ENCODE measurements at regions not wholly inside any gene's neighbourhood (a gene's known extent, or its start where the extent isn't known, plus 50 kb on each side); places are given as distances from the start of the nearest gene placed in this dataset.

GRCh38 chr11:32204751-32205150 lies 113.9 kb downstream of the RCN1 start:
- DNase-seq = no peak

GRCh38 chr11:32210556-32210955 lies 119.7 kb downstream of the RCN1 start:
- no peak for DNase-seq

- no peak for DNase-seq
These were observed 122.3 kb downstream of the RCN1 start for GRCh38 chr11:32213223-32213622.

- no peak for DNase-seq
These were observed 124.3 kb downstream of the RCN1 start for GRCh38 chr11:32215157-32215556.

- no peak for DNase-seq
These were observed 125.9 kb downstream of the RCN1 start for GRCh38 chr11:32216749-32217148.

GRCh38 chr11:32219320-32219719 lies 128.4 kb downstream of the RCN1 start:
- no peak for DNase-seq

GRCh38 chr11:32221476-32222032 lies 130.7 kb downstream of the RCN1 start:
- no peak for DNase-seq

GRCh38 chr11:32224580-32224979 lies 133.7 kb downstream of the RCN1 start:
- DNase-seq = no peak

- DNase-seq = no peak
These were observed 134.9 kb downstream of the RCN1 start for GRCh38 chr11:32225571-32226285.

GRCh38 chr11:32226480-32226879 lies 135.6 kb downstream of the RCN1 start:
- no peak for DNase-seq

- no peak for DNase-seq
These were observed 138.8 kb downstream of the RCN1 start for GRCh38 chr11:32229576-32230240.

- DNase-seq = no peak
These were observed 141.1 kb downstream of the RCN1 start for GRCh38 chr11:32231909-32232493.

- no peak for DNase-seq
These were observed 141.6 kb downstream of the RCN1 start for GRCh38 chr11:32232516-32232915.

GRCh38 chr11:32233276-32233675 lies 142.4 kb downstream of the RCN1 start:
- no peak for DNase-seq

- DNase-seq = no peak
These were observed 143.1 kb downstream of the RCN1 start for GRCh38 chr11:32233928-32234327.

GRCh38 chr11:32244453-32244852 lies 153.6 kb downstream of the RCN1 start:
- DNase-seq = no peak

GRCh38 chr11:32253706-32254105 lies 162.8 kb downstream of the RCN1 start:
- no peak for DNase-seq

GRCh38 chr11:32255841-32256240 lies 165.0 kb downstream of the RCN1 start:
- DNase-seq = peak; percentile 13

GRCh38 chr11:32256466-32256865 lies 165.6 kb downstream of the RCN1 start:
- DNase-seq = no peak

- no peak for DNase-seq
These were observed 168.8 kb downstream of the RCN1 start for GRCh38 chr11:32259641-32260081.

- no peak for DNase-seq
These were observed 171.5 kb downstream of the RCN1 start for GRCh38 chr11:32262367-32262766.

GRCh38 chr11:32265911-32266310 lies 169.4 kb downstream of the WT1 start:
- DNase-seq = no peak

GRCh38 chr11:32266601-32267000 lies 168.7 kb downstream of the WT1 start:
- DNase-seq = no peak

All from hindlimb muscle (tissue), 1 donor.